Testis (tissue), 2 donors: ENCODE measurements at regions not wholly inside any gene's neighbourhood (a gene's known extent, or its start where the extent isn't known, plus 50 kb on each side); places are given as distances from the start of the nearest gene placed in this dataset.

Experiments used
- CTCF ChIP-seq, 3 experiments: fragments of 450-650 bp in 2 of 3; fragments of 200-600 bp in 1 of 3; sonication (generic) in 1 of 3; IDR thresholded peaks; one replicate each; pipeline ENCODE4 v1.5.1; 2016 to 2019; ENCODE audit warnings: antibody characterized with exemption in 3 of 3, mild to moderate bottlenecking in 2 of 3, moderate library complexity in 1 of 3
- POLR2A ChIP-seq: fragments of 450-650 bp; IDR thresholded peaks from one replicate; pipeline ENCODE4 v1.6.1; 2017; ENCODE audit warnings: antibody characterized with exemption, mild to moderate bottlenecking, moderate library complexity

DNA sequence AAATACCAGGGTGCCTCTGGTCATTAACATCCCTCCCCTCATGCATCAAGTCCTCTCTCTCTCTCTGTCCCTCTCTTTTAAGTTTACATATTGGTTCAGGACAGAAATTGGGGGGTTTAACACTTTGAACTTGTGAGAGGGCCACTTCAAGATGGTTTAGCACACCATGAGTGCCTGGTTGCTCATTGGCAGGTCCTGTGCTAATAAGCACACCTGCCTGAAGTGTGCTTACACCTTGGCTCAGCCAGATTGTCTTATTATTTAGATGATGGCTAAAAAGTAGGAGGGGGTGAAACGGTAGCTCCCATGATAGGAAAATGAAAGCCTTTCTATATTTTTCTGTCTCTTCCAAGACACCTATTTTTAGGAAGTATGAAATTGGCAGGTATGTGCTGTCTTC lies 205.8 kb downstream of the ARL6IP6 start:
- no peak for TF ChIP-seq CTCF (IDR thresholded peaks at IDR 0.05)
- no peak for TF ChIP-seq POLR2A
